G401.6 (cell line): ENCODE measurements at regions not wholly inside any gene's neighbourhood (a gene's known extent, or its start where the extent isn't known, plus 50 kb on each side); places are given as distances from the start of the nearest gene placed in this dataset.

Experiments used
- FAIRE-seq: peaks from 2 replicates; lab custom pipeline; 2012; peaks lifted over from hg19 to GRCh38; lab: Jason Lieb, UNC

DNA sequence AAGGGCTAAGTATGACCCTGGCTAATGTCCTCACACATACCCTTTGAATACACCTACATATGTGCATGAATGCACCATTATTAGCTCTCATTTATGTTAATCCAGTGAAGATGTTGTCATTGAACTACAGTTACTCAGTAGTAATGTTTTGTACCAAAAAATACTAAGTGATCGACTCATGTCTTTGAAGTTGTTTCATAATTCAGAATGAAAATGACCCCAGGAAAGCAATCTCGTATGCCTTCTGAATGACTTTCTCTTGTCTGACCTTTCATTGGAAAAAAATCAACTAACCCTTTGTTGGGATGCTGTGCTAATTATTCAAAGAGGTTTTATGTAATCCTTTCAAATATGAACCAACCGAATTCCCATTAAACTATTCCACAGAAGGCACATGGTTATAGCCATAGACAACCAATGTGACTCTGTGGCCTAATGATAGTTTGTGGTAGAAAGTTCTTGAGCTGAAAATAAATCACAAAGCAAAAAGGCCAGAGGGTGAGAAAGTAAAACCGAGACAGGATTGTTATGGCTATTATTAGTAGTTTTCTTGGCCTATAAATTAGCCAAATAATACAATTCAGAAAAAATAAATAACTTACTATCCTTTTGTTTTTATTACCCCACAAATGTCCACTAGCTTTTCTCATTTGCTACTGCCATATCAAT lies 86.8 kb upstream of the STARD13 start:
- no peak for FAIRE-seq

DNA sequence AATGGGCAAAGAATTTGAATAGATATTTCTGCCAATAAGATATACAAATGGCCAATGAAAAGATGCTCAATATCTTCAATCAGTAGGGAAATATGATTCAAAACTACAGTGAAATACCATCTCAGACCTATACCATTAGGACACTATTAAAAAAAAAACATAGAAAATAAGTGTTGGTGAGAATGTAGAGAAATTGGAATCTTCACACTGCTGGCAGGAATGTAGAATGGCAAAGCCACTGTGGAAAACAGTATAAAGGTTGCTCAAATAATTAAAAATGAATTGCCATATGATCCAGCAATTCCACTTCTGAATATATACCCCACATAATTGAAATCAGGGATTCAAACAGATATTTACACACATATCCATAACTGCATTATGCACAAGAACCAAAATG lies 88.1 kb upstream of the STARD13 start:
- no peak for FAIRE-seq

DNA sequence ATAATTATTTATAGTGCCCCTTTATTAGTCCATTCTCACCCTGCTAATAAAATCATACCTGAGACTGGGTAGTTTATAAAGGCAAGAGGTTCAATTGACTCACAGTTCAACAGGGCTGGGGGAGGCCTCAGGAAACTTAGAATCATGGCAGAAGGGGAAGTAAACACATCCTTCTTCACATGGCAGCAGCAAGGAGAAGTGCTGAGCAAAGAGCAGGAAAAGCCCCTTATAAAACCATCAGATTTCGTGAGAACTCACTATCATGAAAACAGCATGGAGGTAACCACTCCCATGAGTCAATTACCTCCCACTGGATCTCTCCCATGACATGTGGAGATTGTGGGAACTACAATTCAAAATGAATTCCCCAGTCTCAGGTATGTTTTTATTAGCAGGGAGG lies 89.9 kb upstream of the STARD13 start:
- no peak for FAIRE-seq

DNA sequence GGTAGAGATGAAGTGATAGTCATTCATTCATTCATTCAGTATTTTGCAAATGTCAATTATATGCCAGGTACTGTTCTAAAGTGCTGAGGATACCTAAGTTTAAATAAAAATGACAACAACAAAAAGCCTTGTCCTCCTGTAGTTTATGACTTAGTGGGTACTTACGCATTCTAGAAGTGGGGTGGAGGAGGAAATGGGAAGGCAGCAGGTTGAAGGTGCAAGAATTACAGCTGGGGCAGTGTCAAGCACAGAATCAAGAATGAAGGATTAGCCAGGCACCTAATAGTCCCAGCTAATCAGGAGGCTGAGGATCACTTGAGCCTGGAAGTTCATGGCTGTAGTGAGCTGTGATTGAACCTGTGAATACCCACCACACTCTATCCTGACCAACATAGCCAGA lies 90.7 kb upstream of the STARD13 start:
- FAIRE-seq, result no peak

DNA sequence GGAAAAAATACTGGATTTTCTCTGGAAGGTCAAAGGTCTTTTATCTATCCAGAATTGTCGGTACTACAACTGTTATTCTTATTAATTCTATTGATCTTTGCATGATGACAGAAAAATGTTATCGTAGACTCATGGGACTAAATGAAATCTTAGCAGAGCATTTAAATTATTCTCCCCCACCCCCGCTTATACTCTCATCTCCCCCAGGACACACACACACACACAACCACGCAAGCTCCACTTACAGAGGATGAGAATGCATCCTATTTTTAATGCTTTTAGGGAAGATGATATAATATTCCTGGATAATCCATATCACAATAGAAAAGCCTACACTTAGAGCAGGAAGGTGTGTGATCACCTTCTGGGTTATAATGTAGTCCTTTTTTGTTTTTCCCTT lies 91.9 kb upstream of the STARD13 start:
- no peak for FAIRE-seq

DNA sequence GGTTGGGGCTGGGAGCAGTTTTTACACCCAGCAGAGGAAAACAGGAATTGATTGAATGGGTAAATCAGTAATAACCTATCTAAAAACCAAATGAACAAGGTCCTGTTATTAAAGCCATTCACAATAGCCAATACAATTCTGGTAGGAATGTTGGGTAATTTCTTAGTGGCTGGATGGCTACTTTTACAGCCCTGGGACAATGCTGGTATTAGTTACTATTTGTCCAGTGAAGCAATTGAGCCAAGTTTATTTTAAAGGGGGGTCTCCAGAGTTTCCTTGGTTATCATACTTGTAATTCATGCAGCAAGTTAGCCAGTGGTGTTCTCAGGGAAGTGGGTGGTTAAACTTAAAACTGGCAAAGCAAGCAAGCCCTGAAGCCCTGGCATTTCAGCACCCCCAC lies 92.3 kb upstream of the STARD13 start:
- FAIRE-seq, result no peak

DNA sequence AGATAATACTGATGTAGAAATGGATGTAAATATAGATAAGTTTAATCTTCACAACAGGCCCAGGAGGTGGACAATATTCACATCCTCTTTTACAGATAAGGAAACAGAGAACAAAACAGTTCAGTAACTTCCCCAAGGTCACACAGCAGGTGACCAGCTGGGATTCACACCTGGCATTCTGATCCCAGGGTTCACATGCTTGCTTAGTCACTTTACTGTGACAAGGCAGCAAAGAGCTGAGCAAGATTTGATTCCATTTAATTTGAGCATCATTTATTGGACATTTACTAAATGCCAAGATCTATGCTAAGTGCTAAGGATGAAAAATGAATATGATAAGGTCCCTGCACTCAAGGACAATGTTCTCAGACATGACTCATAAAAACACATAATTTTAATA lies 94.1 kb upstream of the STARD13 start:
- FAIRE-seq, result no peak

DNA sequence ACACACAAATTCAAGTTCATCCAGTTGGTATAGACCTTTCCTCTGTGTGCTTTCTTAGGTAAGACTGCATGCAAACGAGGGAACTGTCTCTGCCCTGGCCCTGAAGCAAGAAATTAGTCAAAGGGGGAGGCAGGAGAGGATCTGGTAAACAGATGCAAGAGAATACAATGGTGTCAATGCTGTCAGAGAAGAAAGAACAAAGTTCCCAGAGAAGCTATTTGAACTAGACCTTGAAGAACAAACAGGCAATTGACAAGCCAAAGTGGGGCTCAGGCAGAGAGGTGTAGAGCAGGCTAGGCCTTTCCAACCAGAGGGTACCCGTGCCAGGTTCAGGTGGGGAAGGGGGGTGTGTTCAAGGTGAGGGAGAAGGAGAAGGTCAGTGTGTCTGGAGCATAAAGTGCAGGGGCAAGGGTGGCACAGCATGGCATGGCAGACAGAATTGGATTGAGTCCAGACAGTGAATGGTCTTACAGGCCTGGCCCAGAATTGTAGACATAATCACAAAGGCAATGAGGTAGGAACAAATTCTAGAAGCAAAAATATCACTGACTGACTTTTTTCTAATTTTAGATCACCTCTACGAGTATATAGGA lies 95.0 kb upstream of the STARD13 start:
- FAIRE-seq, result no peak

DNA sequence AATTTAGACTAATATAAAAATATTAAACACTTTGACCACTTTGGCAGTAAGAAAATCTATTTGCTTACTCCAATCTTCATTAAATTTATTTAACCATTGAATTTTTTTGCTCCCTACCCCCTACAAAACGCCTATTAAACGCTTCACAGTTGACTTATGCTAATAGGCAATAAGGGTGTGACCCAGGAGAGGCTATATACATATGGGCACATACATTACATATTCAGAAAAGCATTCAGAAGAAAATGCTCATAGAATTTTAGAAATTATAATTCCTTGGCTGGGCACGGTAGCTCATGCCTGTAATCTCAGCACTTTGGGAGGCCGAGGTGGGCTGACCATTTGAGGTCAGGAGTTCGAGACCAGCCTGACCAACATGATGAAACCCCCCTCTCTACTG lies 95.6 kb upstream of the STARD13 start:
- no peak for FAIRE-seq

DNA sequence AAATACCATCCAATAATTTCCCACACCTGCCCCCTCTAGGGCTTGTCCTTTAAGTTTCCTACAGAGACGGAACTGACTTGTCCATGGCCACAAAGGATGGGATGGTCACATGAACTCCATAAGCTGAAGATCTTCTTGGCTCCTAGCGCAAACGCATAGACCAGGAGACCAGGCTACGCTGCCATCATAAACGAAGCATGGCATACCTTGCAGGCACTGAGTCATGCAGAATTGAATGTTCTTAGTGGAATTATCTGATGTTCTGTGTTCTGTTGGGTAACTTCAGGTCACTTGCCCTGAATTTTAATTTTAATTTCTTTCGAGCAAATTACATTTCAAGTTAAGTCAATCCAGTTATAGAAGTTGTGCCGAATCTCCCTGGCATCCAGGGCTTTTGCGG lies 96.4 kb upstream of the STARD13 start:
- FAIRE-seq, result no peak

DNA sequence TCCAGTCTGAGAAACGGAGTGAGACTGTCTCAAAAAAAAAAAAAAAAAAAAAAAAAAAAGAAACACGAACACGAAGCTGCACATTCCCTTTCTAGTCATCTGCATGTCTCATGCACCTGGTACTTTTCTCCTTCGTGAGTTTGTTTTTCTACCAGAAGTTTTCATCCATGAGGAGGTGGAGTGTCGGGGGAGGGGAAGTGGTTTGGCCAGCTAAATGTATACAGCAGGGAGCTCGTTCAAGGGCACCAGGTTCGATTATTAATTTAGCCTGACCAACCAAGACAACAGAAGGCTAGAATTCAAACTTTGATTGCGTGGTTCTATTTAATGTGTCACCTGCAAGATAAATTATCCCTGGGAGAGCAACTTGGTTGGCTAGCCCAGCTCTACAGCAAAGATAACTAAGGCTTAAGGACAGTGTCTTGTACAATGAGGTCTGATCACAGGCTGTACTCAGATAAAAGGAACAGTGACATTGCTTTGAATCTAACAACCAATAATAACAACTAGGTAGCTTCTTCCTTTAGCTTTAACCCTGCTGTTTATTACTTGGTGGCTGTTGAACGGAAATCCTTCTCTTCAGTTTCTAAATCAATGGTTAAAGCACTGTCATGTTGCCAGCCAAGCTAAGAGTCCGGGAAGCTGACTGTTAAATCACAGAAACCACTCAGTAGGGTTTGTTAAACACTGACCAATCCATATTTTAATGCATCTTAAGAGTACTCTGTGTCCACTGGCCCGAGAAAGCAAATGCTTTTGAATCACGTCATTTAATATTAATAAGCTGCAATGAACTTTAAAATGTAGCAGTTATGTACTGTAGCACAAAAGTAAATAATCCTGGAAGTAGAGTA lies 98.4 kb upstream of the STARD13 start:
- no peak for FAIRE-seq

DNA sequence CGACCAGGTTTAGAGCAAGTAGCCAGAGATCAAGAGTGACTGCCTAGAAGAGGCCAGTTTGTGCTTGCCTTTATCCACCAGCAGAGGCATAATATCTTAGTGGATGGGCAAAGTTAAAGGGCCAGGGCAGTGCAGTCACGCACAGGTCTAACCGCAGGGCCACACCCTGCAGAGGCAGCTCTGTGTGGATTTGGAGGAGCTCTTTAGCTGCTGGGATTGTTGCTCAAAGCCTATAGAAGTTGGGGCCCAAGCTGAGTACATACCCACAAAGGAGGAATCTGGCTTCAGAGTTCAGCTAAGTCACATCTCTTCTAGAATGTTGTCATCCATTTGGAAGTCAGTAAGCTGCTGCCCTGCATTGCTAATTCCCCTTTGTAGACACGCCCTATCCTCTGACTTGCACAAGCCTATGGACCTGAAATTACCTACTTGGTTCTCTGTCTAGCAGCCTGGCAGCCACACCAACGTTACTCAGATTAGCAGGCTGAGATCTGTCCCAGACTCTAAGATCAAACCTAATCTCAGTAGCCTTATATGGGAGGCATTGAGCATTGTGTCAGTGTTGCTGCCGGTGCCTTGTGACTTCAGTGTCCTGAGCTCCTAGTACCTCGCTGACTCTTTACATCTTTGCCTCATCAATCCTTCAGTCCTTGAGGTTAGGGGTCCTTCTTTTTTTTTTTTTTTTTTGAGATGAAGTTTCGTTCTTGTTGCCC lies 102.9 kb upstream of the STARD13 start:
- FAIRE-seq, result no peak

DNA sequence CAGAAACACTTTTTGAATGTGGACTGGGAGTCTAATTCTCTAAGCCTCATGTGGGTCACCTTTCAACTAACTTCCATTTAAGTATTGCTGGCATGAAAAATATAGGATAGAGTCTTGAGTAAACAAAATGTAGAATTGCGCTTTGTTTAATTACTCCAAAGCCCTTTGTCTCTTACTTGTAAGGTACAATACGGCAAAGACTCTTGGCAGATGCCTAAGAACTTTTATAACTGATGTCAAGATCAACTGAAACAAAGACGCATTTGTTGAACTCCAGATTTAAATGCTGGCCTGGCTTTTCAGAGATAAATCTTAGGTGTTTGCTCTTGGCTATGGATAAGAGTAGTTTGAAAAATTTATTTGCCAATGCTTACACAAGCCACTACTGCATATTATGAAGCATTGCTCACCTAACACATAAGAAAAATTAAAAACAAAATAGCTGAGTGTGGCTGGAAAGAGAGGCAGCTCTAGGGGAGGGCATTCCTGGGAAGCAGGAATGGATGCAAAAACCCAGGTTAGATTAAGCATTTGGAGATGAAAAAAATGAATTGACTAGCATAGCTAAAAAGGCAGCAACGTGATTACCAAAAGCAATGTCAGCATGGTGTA lies 107.3 kb upstream of the STARD13 start:
- no peak for FAIRE-seq

DNA sequence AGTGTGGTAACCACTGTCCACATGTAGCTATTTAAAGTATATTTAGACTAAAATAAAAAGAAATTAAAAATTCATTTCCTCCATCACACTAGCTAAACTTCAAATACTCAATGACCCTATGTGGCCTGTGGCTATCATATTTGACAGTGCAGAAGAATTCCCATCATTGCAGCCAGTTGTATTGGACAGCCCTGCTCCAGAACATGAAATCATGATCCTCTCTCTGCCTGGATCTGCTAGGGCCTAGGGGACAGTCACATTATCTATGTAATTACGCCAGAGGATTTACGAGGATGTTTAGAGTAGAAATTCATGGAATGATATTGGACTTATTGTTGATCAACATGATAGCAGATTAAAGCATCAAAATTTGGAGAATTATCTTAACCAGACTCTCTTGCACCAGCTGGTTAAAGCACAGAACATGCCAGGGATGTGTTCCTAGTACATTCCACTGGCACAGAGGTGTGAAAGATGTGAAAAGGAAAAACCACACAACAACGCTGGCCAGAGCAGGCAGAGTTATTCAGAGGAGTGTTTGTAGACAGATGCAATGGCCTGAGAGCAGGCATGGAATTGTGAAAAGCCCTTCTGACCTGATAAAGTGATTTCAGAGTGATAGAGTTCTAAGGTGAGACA lies 108.9 kb upstream of the STARD13 start:
- FAIRE-seq, result no peak

DNA sequence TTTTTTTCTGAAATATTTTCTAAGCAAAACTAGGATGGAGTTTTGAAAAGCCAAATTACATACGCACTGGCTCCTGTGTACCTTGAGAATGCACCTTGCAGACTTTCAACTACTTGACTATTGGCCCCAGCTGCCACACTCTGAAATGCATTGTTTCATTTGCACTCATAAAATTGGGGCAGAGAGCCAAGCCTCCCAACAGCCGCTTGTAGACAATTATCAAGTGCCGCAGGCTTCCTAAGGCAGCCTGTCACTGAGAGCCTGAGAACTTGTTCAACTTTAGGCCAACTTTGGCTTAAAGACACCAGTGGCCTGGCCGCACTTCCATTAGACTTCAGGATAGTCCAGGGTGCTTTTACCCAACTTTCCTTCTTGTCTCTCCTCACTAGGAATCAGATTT lies 115.7 kb upstream of the STARD13 start:
- FAIRE-seq, result no peak

DNA sequence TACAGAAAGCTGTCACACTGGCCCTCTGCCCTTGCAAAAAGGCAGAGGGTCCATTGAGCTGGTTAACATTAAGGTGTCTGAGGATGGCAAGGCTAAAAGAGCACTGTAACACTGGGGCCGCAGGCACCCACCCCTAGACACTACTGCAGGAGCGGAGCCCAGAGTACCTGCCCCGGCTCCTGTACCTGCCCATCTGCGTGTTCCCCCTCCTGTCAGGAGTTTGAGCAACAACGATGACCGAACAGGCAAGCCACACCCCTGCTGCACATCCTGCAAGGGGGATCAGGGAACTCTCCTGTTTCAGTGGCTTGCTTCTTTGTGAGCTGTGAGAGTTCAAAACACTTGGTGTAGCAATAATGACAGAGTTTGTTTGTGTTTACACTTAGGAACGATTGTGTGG lies 117.4 kb upstream of the STARD13 start:
- FAIRE-seq, result no peak

DNA sequence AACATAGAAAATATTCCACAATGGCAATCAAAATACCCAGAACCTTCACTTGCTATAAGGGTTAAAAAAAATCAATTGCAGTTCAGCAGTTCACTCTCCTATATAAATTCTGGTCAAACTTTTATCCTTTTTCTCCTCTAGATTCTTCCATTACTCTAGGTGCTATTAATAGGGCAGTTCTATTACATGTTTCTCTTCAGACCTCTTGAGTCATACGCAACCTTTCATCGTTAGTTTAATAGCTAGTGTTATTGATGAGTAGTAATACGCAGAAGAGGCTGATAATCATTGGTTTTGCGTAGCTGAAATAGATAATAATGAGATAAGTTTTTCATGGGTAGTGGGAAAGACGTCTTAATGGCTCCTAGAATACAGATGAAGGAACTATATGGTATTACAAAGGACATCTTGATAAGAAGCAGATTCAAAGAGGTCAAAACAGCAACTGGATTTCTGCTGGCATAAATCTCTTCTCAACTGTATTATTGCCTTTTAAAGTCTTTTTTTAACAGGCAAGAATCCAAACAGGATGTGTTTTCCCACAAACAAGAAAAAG lies 118.3 kb upstream of the STARD13 start:
- FAIRE-seq, result no peak

DNA sequence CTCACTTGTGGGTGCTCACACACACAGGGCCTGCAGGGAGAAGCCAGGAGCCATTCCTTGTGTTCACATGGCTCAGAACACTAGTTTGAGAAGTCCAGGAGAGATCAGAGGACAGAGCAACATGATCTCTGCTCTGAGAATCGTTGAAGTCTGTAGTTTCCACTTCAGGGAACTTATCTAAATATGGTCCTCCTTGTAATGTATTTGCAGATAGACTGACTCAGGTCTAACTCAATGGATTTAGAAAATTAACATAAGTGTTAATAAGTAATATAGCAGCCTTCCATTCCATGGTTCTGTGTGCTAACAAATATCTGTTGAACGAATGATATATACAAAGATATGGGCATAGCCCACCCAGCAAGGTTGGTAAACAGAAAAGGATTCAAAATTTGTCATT lies 119.8 kb upstream of the STARD13 start:
- FAIRE-seq, result no peak

DNA sequence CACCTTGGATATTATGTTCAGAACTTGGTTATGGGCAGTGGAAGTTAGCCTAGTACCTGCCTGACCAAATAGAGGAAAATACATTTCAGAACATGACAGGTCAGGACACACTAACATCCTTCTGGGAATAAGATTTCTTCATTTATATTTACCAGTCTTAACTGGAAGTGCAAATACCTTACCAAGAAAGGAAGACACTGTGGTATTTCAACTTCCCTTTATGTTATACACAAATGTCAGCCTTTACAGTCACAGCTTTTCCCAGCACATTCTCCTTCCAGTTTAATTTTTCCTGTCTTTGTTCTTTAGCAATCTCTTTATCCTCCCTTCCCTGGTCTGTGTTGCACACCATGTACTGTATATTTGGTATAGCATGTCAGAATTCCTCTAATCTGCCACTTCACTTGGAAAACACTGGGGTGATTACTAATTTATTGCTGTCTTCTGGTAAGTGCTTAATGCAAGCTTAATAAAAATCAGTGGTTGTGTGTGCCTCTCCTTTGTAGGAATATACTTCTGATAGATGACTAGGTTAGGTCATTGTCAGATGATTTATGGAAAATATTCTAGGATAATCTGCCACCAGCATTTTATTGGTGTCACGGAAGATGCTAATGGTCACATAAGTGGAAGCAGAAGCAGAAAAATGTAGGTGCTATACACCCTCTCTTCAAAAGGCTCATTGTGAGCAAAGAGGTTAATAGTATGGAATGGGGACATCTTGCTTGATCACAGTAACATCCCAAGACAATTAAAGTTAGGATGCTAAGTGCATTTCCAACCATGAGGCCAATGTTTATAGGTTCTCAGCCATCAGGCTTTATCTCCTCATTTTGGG lies 124.3 kb upstream of the STARD13 start:
- FAIRE-seq, result no peak

DNA sequence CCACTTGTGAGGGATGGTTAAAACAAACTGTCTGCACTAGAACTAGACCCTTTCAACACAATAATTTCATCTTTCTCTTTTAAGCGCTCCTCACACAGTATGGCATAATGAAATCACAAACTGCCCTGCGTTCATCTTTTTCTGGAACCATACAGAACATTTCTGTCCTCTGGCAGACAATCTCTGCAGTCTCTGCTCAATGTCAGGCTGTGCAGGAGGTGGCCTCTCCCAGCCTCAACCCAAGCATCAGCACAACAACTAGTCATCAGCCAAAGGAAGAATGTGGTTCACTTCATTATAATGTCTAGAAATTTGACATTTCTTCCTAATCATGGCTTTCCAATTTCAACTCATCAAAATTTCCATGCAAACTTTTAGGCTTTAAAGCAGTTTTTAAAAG lies 125.1 kb upstream of the STARD13 start:
- no peak for FAIRE-seq

DNA sequence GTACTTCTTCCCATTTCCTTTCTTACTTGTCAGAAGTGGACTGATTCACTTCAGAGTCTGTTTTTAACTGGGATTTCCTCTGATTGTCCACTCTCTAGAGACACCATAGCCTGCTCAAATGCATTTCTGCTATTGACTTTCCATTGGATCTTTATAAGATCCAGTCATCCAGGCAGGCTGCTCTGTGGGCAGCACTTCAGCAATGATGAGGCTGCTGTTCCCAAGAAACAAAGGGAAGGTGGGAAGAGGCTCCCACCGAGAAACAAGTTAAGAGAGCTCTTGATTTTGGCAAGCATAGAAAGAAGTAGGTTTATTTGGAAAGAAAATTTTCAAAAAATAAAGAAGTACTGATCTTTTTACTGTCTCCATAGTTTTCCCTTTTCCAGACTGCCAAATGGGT lies 125.8 kb upstream of the STARD13 start:
- FAIRE-seq, result no peak
